ENCODE measurements at regions not wholly inside any gene's neighbourhood (a gene's known extent, or its start where the extent isn't known, plus 50 kb on each side); places are given as distances from the start of the nearest gene placed in this dataset.

DNA sequence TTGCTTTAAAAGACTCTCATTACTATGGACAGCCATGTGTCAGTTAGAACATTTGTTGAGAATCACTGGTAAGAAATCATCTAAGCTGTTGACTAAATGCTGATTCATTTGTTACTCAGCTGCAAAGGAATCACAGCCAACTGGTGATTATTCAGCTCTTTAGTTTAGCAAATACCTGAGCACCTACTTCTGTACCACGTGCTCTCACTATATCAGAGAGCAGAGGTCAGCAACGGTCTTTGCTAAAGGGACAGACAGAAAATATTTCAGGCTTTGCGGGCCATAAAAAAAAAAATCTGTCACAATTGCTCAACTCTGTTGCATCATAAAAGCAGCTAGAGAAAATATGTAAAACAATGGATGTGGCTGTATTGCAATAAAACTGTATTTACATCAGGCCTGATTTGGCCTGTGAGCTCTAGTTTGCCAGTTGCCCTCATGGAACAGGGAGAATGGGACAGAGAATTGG, 377.6 kb downstream of the DNAH5 start:
- TF ChIP-seq POLR2AphosphoS5 (IDR thresholded peaks at IDR 0.05; ENCODE audit: low read depth): no peak
- TF ChIP-seq ZNF114 (CRISPR knock-in tag; IDR thresholded peaks at IDR 0.05): no peak
- TF ChIP-seq CTCF (conservative IDR thresholded peaks at IDR 0.05; ENCODE audit: low read depth in 2 of 2): no peak
- TF ChIP-seq, protein P1, sequence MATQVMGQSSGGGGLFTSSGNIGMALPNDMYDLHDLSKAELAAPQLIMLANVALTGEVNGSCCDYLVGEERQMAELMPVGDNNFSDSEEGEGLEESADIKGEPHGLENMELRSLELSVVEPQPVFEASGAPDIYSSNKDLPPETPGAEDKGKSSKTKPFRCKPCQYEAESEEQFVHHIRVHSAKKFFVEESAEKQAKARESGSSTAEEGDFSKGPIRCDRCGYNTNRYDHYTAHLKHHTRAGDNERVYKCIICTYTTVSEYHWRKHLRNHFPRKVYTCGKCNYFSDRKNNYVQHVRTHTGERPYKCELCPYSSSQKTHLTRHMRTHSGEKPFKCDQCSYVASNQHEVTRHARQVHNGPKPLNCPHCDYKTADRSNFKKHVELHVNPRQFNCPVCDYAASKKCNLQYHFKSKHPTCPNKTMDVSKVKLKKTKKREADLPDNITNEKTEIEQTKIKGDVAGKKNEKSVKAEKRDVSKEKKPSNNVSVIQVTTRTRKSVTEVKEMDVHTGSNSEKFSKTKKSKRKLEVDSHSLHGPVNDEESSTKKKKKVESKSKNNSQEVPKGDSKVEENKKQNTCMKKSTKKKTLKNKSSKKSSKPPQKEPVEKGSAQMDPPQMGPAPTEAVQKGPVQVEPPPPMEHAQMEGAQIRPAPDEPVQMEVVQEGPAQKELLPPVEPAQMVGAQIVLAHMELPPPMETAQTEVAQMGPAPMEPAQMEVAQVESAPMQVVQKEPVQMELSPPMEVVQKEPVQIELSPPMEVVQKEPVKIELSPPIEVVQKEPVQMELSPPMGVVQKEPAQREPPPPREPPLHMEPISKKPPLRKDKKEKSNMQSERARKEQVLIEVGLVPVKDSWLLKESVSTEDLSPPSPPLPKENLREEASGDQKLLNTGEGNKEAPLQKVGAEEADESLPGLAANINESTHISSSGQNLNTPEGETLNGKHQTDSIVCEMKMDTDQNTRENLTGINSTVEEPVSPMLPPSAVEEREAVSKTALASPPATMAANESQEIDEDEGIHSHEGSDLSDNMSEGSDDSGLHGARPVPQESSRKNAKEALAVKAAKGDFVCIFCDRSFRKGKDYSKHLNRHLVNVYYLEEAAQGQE (IDR thresholded peaks at IDR 0.05; ENCODE audit: unreplicated experiment): no peak

Data from GM23338 (cell line).